Kidney epithelial cell (primary cell): ENCODE measurements at regions not wholly inside any gene's neighbourhood (a gene's known extent, or its start where the extent isn't known, plus 50 kb on each side); places are given as distances from the start of the nearest gene placed in this dataset.

Experiments
- DNase-seq: peaks from one replicate; pipeline ENCODE4 v3.0.0-alpha.2; 2010; ENCODE audit warnings: low read depth
- H3K27me3 ChIP-seq: 2 replicates; pipeline ENCODE4 v1.6.0; 2011; ENCODE audit warnings: low read length; ENCODE audit not compliant: control insufficient read depth, insufficient read depth
- H3K36me3 ChIP-seq: 2 replicates; pipeline ENCODE4 v1.5.1; 2011; ENCODE audit warnings: low read length; ENCODE audit not compliant: control insufficient read depth, insufficient read depth
- H3K4me3 ChIP-seq: 2 replicates; pipeline ENCODE4 v1.5.1; 2011; ENCODE audit warnings: low read depth, mild to moderate bottlenecking, control low read depth, low read length
- CTCF ChIP-seq: IDR thresholded peaks from 2 replicates; pipeline ENCODE4 v1.5.1; 2011; ENCODE audit warnings: mild to moderate bottlenecking, moderate library complexity, low read length, control low read depth, inconsistent platforms; ENCODE audit not compliant: insufficient read depth, poor library complexity, severe bottlenecking

- TF ChIP-seq CTCF: no peak
- H3K36me3 ChIP-seq: no peaks in the 10 kb centered on the region
- no peaks in the 10 kb centered on the region for H3K27me3 ChIP-seq
- DNase-seq: no peak
- H3K4me3 ChIP-seq: no peak overlapping the region
Measured at GRCh38 chr4:187064033-187064432, 340.4 kb upstream of the FAT1 start.

- no peaks in the 10 kb centered on the region for H3K27me3 ChIP-seq
- TF ChIP-seq CTCF: no peak
- DNase-seq: no peak
- H3K36me3 ChIP-seq: no peaks in the 10 kb centered on the region
- H3K4me3 ChIP-seq: no peak overlapping the region
Measured at GRCh38 chr4:187065396-187065795, 341.7 kb upstream of the FAT1 start.

GRCh38 chr4:187065806-187066205 lies 342.1 kb upstream of the FAT1 start:
- Histone ChIP-seq H3K27me3 (no peaks in the 10 kb centered on the region), H3K4me3 (no peak overlapping the region), H3K36me3 (no peaks in the 10 kb centered on the region)
- no peak for TF ChIP-seq CTCF
- DNase-seq: no peak

GRCh38 chr4:187069398-187069797 lies 345.7 kb upstream of the FAT1 start:
- no peak for TF ChIP-seq CTCF
- H3K36me3 ChIP-seq: no peaks in the 10 kb centered on the region
- no peaks in the 10 kb centered on the region for H3K27me3 ChIP-seq
- DNase-seq: no peak
- H3K4me3 ChIP-seq: no peak overlapping the region

GRCh38 chr4:187070158-187070557 lies 346.5 kb upstream of the FAT1 start:
- Histone ChIP-seq H3K4me3 (no peak overlapping the region), H3K27me3 (no peaks in the 10 kb centered on the region), H3K36me3 (no peaks in the 10 kb centered on the region)
- TF ChIP-seq CTCF: no peak
- DNase-seq: no peak

- Histone ChIP-seq H3K36me3 (no peaks in the 10 kb centered on the region), H3K4me3 (no peak overlapping the region), H3K27me3 (no peaks in the 10 kb centered on the region)
- TF ChIP-seq CTCF: no peak
- no peak for DNase-seq
Measured at GRCh38 chr4:187070740-187071139, 347.1 kb upstream of the FAT1 start.
